DMS153 (cell line): ENCODE measurements at regions not wholly inside any gene's neighbourhood (a gene's known extent, or its start where the extent isn't known, plus 50 kb on each side); places are given as distances from the start of the nearest gene placed in this dataset.

Experiments used
- DNase-seq: peaks from one replicate; lab custom pipeline; 2025; lab: John Stamatoyannopoulos, UW

- no peak for DNase-seq
Measured at GRCh38 chr12:11568155-11568761, 81.2 kb upstream of the ETV6 start.

- DNase-seq, result no peak
Measured at GRCh38 chr12:11568762-11569478, 80.6 kb upstream of the ETV6 start.

- no peak for DNase-seq
Measured at GRCh38 chr12:11569716-11570115, 79.8 kb upstream of the ETV6 start.

- DNase-seq, result no peak
Measured at GRCh38 chr12:11573880-11574279, 75.6 kb upstream of the ETV6 start.

GRCh38 chr12:11576104-11576503 lies 73.4 kb upstream of the ETV6 start:
- no peak for DNase-seq

- DNase-seq, result no peak
Measured at GRCh38 chr12:11577658-11578260, 71.7 kb upstream of the ETV6 start.

- DNase-seq, result no peak
Measured at GRCh38 chr12:11578461-11578993, 70.9 kb upstream of the ETV6 start.

- DNase-seq, result no peak
Measured at GRCh38 chr12:11580125-11580751, 69.2 kb upstream of the ETV6 start.

GRCh38 chr12:11581179-11581755 lies 68.2 kb upstream of the ETV6 start:
- DNase-seq, result peak; percentile 42

- DNase-seq, result no peak
Measured at GRCh38 chr12:11584221-11584855, 65.1 kb upstream of the ETV6 start.

GRCh38 chr12:11592484-11592883 lies 57.0 kb upstream of the ETV6 start:
- DNase-seq, result no peak

- no peak for DNase-seq
Measured at GRCh38 chr12:11593013-11593412, 56.5 kb upstream of the ETV6 start.

- DNase-seq, result no peak
Measured at GRCh38 chr12:11595080-11595479, 54.4 kb upstream of the ETV6 start.

GRCh38 chr12:11596141-11596540 lies 53.3 kb upstream of the ETV6 start:
- DNase-seq, result no peak

- DNase-seq, result no peak
Measured at GRCh38 chr12:11598900-11599299, 50.6 kb upstream of the ETV6 start.
